HepG2 (cell line): ENCODE measurements at regions not wholly inside any gene's neighbourhood (a gene's known extent, or its start where the extent isn't known, plus 50 kb on each side); places are given as distances from the start of the nearest gene placed in this dataset.

ENCODE experiments used
- ATAC-seq: fragments of 200-7000 bp; cut with Tn5 transposase; 3 replicates; pipeline ENCODE4 v1.9.1; 2020; ENCODE audit warnings: mild to moderate bottlenecking, moderate library complexity
- BruUV-seq: library from RNA; stranded (reverse); fragments of 400-500 nt; replicated peaks from 2 replicates; lab custom pipeline; 2021; lab: Mats Ljungman, UMichigan
- CTCF ChIA-PET: fragments of 300-600 bp; formaldehyde crosslinking; extraction: SDS; loops from one replicate; lab custom pipeline; 2021; ENCODE audit warnings: low total read pairs, inconsistent platforms, low intra/inter-chr PET ratio; lab: Yijun Ruan, JAX
- POLR2A ChIA-PET: fragments of 350-600 bp; sonication (Branson Sonifier 250); formaldehyde crosslinking; loops from one replicate; lab custom pipeline; 2020; ENCODE audit warnings: antibody characterized with exemption, inconsistent platforms; lab: Yijun Ruan, JAX
- DNase-seq: peaks from one replicate; pipeline ENCODE4 v3.0.0-alpha.2; 2015; ENCODE audit warnings: low spot score
- FAIRE-seq: peaks from 3 replicates; lab custom pipeline; 2011; peaks lifted over from hg19 to GRCh38; lab: Jason Lieb, UNC
- H2AFZ ChIP-seq: one replicate; pipeline ENCODE4 v1.6.1; 2011; ENCODE audit warnings: low read length, inconsistent platforms
- H3K27ac ChIP-seq: fragments of 300-600 bp; 3 replicates; pipeline ENCODE4 v1.8.0; 2011; ENCODE audit warnings: mixed run types, mild to moderate bottlenecking, mixed read lengths, low read length, inconsistent platforms; ENCODE audit not compliant: insufficient read depth; ENCODE audit errors: extremely low read length
- H3K27me3 ChIP-seq, 2 experiments: fragments of 200-600 bp in 1 of 2; 2 replicates in 1 of 2; 3 replicates in 1 of 2; pipeline versions ENCODE4 v1.6.0 to v1.8.0; 2011; ENCODE audit warnings: low read length in 2 of 2, mild to moderate bottlenecking in 2 of 2, moderate library complexity in 2 of 2, inconsistent platforms in 1 of 2; ENCODE audit not compliant: insufficient read depth in 2 of 2, control insufficient read depth in 1 of 2
- H3K36me3 ChIP-seq, 2 experiments: fragments of 200-600 bp in 1 of 2; replicated peaks in 1 of 2; 2 replicates in 1 of 2; 3 replicates in 1 of 2; pipeline versions ENCODE4 v1.5.1 to v1.8.0; 2011; ENCODE audit warnings: low read length in 2 of 2, inconsistent platforms in 1 of 2; ENCODE audit not compliant: insufficient read depth in 2 of 2, control insufficient read depth in 1 of 2
- H3K4me1 ChIP-seq: 2 replicates; pipeline ENCODE4 v1.5.1; 2012; ENCODE audit warnings: low read length, inconsistent platforms; ENCODE audit not compliant: insufficient read depth
- H3K4me2 ChIP-seq: 2 replicates; pipeline ENCODE4 v1.6.0; 2011; ENCODE audit warnings: low read depth, low read length, inconsistent platforms
- H3K4me3 ChIP-seq, 3 experiments: fragments of 200-600 bp in 1 of 3; sonication (generic), shearing (Covaris generic) in 1 of 3; replicated peaks in 1 of 3; 2 replicates each; pipeline ENCODE4 v1.5.1; 2011 to 2016; ENCODE audit warnings: low read length in 3 of 3, inconsistent platforms in 2 of 3, low read depth in 2 of 3, mild to moderate bottlenecking in 2 of 3, control low read depth in 1 of 3, mixed read lengths in 1 of 3; ENCODE audit not compliant: insufficient read depth in 1 of 3
- H3K79me2 ChIP-seq: one replicate; pipeline ENCODE4 v1.6.1; 2011; ENCODE audit warnings: low read length, inconsistent platforms; ENCODE audit not compliant: insufficient read depth
- H3K9ac ChIP-seq: 2 replicates; pipeline ENCODE4 v1.6.0; 2011; ENCODE audit warnings: mild to moderate bottlenecking, low read depth, low read length, inconsistent platforms; ENCODE audit not compliant: insufficient read depth
- H3K9me3 ChIP-seq: 2 replicates; pipeline ENCODE4 v1.5.1; 2012; ENCODE audit warnings: mild to moderate bottlenecking, low read length
- H4K20me1 ChIP-seq: 2 replicates; pipeline ENCODE4 v1.6.0; 2011; ENCODE audit warnings: inconsistent platforms, mild to moderate bottlenecking, low read length, moderate library complexity; ENCODE audit not compliant: insufficient read depth
- ASH2L ChIP-seq: fragments of 300-600, 200-600 bp; sonication (generic); IDR thresholded peaks from 2 replicates; pipeline ENCODE4 v1.7.0; 2017; ENCODE audit warnings: low read depth, mild to moderate bottlenecking, moderate library complexity, mixed read lengths, low read length; ENCODE audit not compliant: insufficient read length
- BRCA1 ChIP-seq: sonication (generic); formaldehyde crosslinking; IDR thresholded peaks from 2 replicates; pipeline ENCODE4 v1.4.0; 2020; ENCODE audit warnings: missing genetic modification reagents
- FOXA1 ChIP-seq, 2 experiments: fragments of 450-650 bp in 1 of 2; sonication (generic) in 1 of 2; formaldehyde crosslinking in 1 of 2; IDR thresholded peaks; 2 replicates each; pipeline versions ENCODE4 v1.4.0 to v1.6.1; 2016 to 2020; ENCODE audit warnings: missing genetic modification reagents in 1 of 2
- MATR3 ChIP-seq: sonication (generic); formaldehyde crosslinking; IDR thresholded peaks from 2 replicates; pipeline ENCODE4 v1.4.0; 2020; ENCODE audit warnings: missing genetic modification reagents
- MTF2 ChIP-seq: sonication (generic); formaldehyde crosslinking; IDR thresholded peaks from 2 replicates; pipeline ENCODE4 v1.5.0; 2020; ENCODE audit warnings: missing genetic modification reagents, borderline replicate concordance
- NCOA1 ChIP-seq: sonication (generic); formaldehyde crosslinking; IDR thresholded peaks from 2 replicates; pipeline ENCODE4 v1.9.0; 2021; ENCODE audit warnings: missing genetic modification reagents
- NR2F1 ChIP-seq, 2 experiments: fragments of 450-650 bp in 1 of 2; formaldehyde crosslinking in 1 of 2; IDR thresholded peaks; 2 replicates each; pipeline versions ENCODE4 v1.5.0 to v1.6.1; 2016 to 2020; ENCODE audit warnings: mild to moderate bottlenecking in 1 of 2, missing compliant biosample characterization in 1 of 2, missing genetic modification reagents in 1 of 2, moderate library complexity in 1 of 2
- TSC22D2 ChIP-seq: sonication (generic); formaldehyde crosslinking; IDR thresholded peaks from 2 replicates; pipeline ENCODE4 v1.5.1; 2020; ENCODE audit warnings: missing genetic modification reagents, mild to moderate bottlenecking, borderline replicate concordance
- ZNF224 ChIP-seq: sonication (generic); formaldehyde crosslinking; IDR thresholded peaks from 2 replicates; pipeline ENCODE4 v1.5.0; 2020; ENCODE audit warnings: mild to moderate bottlenecking, missing genetic modification reagents
- ZNF335 ChIP-seq: sonication (generic); formaldehyde crosslinking; IDR thresholded peaks from 2 replicates; pipeline ENCODE4 v1.4.0; 2020; ENCODE audit warnings: missing genetic modification reagents
- ZNF678 ChIP-seq: sonication (generic); formaldehyde crosslinking; IDR thresholded peaks from 2 replicates; pipeline ENCODE4 v1.4.0; 2020; ENCODE audit warnings: mild to moderate bottlenecking, missing genetic modification reagents
- ZNF75D ChIP-seq: sonication (generic); formaldehyde crosslinking; IDR thresholded peaks from 2 replicates; pipeline ENCODE4 v1.8.1; 2023; ENCODE audit warnings: missing genetic modification reagents, mild to moderate bottlenecking, borderline replicate concordance
- whole genome bisulfite sequencing: methylation state at CpG from one replicate; pipeline ENCODE4 v1.1.6; 2017; ENCODE audit warnings: low lambda C conversion rate; 5-methylcytosine and 5-hydroxymethylcytosine counted together
- in situ Hi-C: cut with HindIII; loops from 2 replicates; pipeline ENCODE4 v1.10.0; 2017; ENCODE audit warnings: low pct_unique_long_range_greater_than_20kb; ENCODE audit not compliant: extremely low pct_ligation_motif_present
- intact Hi-C: fragments of 100-400 bp; cut with micrococcal nuclease; formaldehyde crosslinking; loops from one replicate; pipeline ENCODE4 v1.10.0; 2022; ENCODE audit not compliant: unreplicated experiment
- TF ChIP-seq, protein P1 (sequence below): sonication (generic); formaldehyde crosslinking; IDR thresholded peaks from 2 replicates; pipeline ENCODE4 v1.5.1; 2020; ENCODE audit warnings: missing genetic modification reagents, mild to moderate bottlenecking, borderline replicate concordance
- TF ChIP-seq, protein P2 (sequence below): sonication (generic); formaldehyde crosslinking; conservative IDR thresholded peaks from 2 replicates; pipeline ENCODE4 v1.8.0; 2022; ENCODE audit warnings: low read depth, missing genetic modification reagents
- TF ChIP-seq, protein P3 (sequence below), 2 experiments: sonication (generic) in 1 of 2; formaldehyde crosslinking in 1 of 2; IDR thresholded peaks; 2 replicates each; pipeline versions ENCODE4 v1.4.0 to v1.6.1; 2016 to 2020; ENCODE audit warnings: borderline replicate concordance in 1 of 2, low read depth in 1 of 2, mild to moderate bottlenecking in 1 of 2, missing genetic modification reagents in 1 of 2
- TF ChIP-seq, protein P4 (sequence below): sonication (generic); formaldehyde crosslinking; IDR thresholded peaks from 2 replicates; pipeline ENCODE4 v1.4.0; 2020; ENCODE audit warnings: missing genetic modification reagents, borderline replicate concordance

DNA sequence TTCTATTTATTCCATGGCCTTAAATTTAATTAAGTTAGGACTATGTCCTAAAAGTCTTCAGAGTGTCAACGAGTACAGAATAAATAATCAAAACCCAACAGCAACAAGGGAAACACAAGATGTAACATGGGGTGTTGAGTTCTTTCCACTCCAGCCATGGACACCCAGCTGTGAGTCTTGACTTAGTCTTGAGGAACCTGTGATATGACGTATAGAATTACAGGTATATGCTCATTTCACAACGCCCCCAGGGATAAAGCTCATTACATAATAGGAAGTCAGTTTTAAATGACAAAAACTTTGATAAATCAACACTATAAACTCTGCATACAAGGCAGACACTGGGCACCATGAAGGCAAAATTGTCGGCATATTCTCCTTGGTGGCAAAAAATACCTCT lies 200.0 kb upstream of the CASK start:
- Histone ChIP-seq H3K9ac (no peak overlapping the region), H2AFZ (no peak overlapping the region), H4K20me1 (no peaks in the 10 kb centered on the region), H3K27me3 (no peaks in the 10 kb centered on the region), H3K9me3 (no peaks in the 10 kb centered on the region), H3K36me3 (no peaks in the 10 kb centered on the region), H3K4me1 (no peaks in the 10 kb centered on the region), H3K27ac (no peak overlapping the region), H3K4me3 (no peak overlapping the region), H3K79me2 (no peaks in the 10 kb centered on the region)
- FAIRE-seq, result no peak
- intact Hi-C loops, result no loop called here
- no peak for ATAC-seq
- CTCF ChIA-PET, result no interaction called here
- POLR2A ChIA-PET, result no interaction called here
- BruUV-seq, result no TSS peak
- in situ Hi-C loops, result no loop called here
- 26% methylated on average over 4 of the region's 4 CpGs for WGBS
- DNase-seq, result no peak
- no peak for TF ChIP-seq NCOA1 (CRISPR knock-in tag)
- TF ChIP-seq, protein P1, sequence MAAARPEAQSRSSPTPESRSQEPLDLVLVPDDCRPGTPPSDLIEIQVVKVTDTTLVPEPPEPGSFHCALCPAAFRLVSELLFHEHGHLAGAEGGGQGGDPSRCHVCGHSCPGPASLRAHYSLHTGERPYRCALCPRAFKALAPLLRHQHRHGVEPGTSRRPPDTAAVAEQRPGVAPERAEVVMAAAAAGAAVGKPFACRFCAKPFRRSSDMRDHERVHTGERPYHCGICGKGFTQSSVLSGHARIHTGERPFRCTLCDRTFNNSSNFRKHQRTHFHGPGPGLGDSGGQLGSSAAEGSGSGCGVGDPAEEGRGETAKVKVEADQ (CRISPR knock-in tag), result no peak
- TF ChIP-seq, protein P2, sequence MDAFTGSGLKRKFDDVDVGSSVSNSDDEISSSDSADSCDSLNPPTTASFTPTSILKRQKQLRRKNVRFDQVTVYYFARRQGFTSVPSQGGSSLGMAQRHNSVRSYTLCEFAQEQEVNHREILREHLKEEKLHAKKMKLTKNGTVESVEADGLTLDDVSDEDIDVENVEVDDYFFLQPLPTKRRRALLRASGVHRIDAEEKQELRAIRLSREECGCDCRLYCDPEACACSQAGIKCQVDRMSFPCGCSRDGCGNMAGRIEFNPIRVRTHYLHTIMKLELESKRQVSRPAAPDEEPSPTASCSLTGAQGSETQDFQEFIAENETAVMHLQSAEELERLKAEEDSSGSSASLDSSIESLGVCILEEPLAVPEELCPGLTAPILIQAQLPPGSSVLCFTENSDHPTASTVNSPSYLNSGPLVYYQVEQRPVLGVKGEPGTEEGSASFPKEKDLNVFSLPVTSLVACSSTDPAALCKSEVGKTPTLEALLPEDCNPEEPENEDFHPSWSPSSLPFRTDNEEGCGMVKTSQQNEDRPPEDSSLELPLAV, result no peak
- no peak for TF ChIP-seq TSC22D2
- TF ChIP-seq MTF2 (CRISPR knock-in tag), result no peak
- no peak for TF ChIP-seq ZNF335 (CRISPR knock-in tag)
- TF ChIP-seq BRCA1 (CRISPR knock-in tag), result no peak
- no peak for TF ChIP-seq ZNF75D
- TF ChIP-seq, protein P3, sequence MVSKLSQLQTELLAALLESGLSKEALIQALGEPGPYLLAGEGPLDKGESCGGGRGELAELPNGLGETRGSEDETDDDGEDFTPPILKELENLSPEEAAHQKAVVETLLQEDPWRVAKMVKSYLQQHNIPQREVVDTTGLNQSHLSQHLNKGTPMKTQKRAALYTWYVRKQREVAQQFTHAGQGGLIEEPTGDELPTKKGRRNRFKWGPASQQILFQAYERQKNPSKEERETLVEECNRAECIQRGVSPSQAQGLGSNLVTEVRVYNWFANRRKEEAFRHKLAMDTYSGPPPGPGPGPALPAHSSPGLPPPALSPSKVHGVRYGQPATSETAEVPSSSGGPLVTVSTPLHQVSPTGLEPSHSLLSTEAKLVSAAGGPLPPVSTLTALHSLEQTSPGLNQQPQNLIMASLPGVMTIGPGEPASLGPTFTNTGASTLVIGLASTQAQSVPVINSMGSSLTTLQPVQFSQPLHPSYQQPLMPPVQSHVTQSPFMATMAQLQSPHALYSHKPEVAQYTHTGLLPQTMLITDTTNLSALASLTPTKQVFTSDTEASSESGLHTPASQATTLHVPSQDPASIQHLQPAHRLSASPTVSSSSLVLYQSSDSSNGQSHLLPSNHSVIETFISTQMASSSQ (IDR thresholded peaks at IDR 0.05; ENCODE audit: low read depth), result no peak
- TF ChIP-seq, protein P3 (CRISPR knock-in tag; IDR thresholded peaks at IDR 0.05; ENCODE audit: borderline replicate concordance), result no peak
- TF ChIP-seq, protein P4, sequence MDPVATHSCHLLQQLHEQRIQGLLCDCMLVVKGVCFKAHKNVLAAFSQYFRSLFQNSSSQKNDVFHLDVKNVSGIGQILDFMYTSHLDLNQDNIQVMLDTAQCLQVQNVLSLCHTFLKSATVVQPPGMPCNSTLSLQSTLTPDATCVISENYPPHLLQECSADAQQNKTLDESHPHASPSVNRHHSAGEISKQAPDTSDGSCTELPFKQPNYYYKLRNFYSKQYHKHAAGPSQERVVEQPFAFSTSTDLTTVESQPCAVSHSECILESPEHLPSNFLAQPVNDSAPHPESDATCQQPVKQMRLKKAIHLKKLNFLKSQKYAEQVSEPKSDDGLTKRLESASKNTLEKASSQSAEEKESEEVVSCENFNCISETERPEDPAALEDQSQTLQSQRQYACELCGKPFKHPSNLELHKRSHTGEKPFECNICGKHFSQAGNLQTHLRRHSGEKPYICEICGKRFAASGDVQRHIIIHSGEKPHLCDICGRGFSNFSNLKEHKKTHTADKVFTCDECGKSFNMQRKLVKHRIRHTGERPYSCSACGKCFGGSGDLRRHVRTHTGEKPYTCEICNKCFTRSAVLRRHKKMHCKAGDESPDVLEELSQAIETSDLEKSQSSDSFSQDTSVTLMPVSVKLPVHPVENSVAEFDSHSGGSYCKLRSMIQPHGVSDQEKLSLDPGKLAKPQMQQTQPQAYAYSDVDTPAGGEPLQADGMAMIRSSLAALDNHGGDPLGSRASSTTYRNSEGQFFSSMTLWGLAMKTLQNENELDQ, result no peak
- TF ChIP-seq ASH2L, result no peak
- no peak for TF ChIP-seq NR2F1 (CRISPR knock-in tag; IDR thresholded peaks at IDR 0.05)
- no peak for TF ChIP-seq ZNF224 (CRISPR knock-in tag)
- no peak for TF ChIP-seq MATR3 (CRISPR knock-in tag)
- no peak for TF ChIP-seq FOXA1 (IDR thresholded peaks at IDR 0.05)
- TF ChIP-seq FOXA1 (CRISPR knock-in tag; IDR thresholded peaks at IDR 0.05), result no peak
- no peak for TF ChIP-seq ZNF678 (CRISPR knock-in tag)
- TF ChIP-seq, all 625 proteins: peak for 0
- H3K4me2 ChIP-seq, result no peak overlapping the region
